ENCODE measurements at regions not wholly inside any gene's neighbourhood (a gene's known extent, or its start where the extent isn't known, plus 50 kb on each side); places are given as distances from the start of the nearest gene placed in this dataset.

DNA sequence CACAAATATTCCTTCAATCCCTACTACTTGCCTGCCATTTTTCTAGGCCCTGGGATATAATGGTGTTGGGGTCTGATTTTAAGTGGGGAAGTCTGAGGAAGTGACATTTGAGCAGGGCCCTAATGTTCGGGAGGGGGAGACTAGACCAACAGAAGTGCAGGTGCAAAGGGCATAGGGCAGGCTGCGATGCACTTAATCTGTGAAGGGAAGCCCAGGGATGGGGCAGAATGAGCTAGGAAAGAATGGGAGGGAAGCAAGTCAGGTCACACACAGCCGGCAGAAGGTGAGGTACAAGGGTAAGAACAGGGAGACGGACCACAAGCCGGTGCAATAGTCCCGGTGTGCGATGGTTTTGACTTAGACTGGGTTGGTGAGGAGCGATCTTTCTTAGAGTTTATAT, 146.8 kb downstream of the UNC5CL start:
- Histone ChIP-seq H3K4me3 (replicated peaks in 1 of 3; ENCODE audit: insufficient read depth in 1 of 3, low read depth in 2 of 3, low read length in 3 of 3) (no peak overlapping the region), H4K20me1 (ENCODE audit: insufficient read depth, low read length) (no peaks in the 10 kb centered on the region), H2AFZ (ENCODE audit: low read length) (no peak overlapping the region), H3K4me2 (ENCODE audit: low read depth, low read length) (peak overlapping the region; percentile 40), H3K36me3 (replicated peaks in 1 of 2; ENCODE audit: control insufficient read depth in 1 of 2, insufficient read depth in 2 of 2, low read length in 2 of 2) (no peaks in the 10 kb centered on the region), H3K4me1 (ENCODE audit: insufficient read depth, low read length) (peaks cover 87% of the 10 kb centered on the region), H3K79me2 (ENCODE audit: insufficient read depth, low read length) (no peaks in the 10 kb centered on the region), H3K9me3 (ENCODE audit: low read length) (no peaks in the 10 kb centered on the region), H3K27ac (ENCODE audit: extremely low read length, insufficient read depth, low read length) (no peak overlapping the region), H3K27me3 (ENCODE audit: control insufficient read depth in 1 of 2, insufficient read depth in 2 of 2, low read length in 2 of 2) (peaks cover 2 to 12% of the 10 kb centered on the region in 2 experiments; a peak in 2 of 5 replicates), H3K9ac (ENCODE audit: insufficient read depth, low read depth, low read length) (no peak overlapping the region)
- FAIRE-seq (peak; percentile 63), DNase-seq (ENCODE audit: low spot score) (no peak), ATAC-seq (peak; percentile 28)
- intact Hi-C loops (cut with micrococcal nuclease; ENCODE audit: unreplicated experiment) = no loop called here
- 31% methylated on average over 8 of the region's 8 CpGs for WGBS (ENCODE audit: low lambda C conversion rate)
- CTCF ChIA-PET (ENCODE audit: low intra/inter-chr PET ratio, low total read pairs) = no interaction called here
- POLR2A ChIA-PET = no interaction called here
- in situ Hi-C loops (cut with HindIII; ENCODE audit: extremely low pct_ligation_motif_present, low pct_unique_long_range_greater_than_20kb) = no loop called here
- no TSS peak for BruUV-seq (replicated peaks)
- TF ChIP-seq ZNF383 (CRISPR knock-in tag; IDR thresholded peaks at IDR 0.05; ENCODE audit: borderline replicate concordance) (no peak), NR2C2 (CRISPR knock-in tag; IDR thresholded peaks at IDR 0.05; ENCODE audit: borderline replicate concordance) (peak; percentile 39; the same call in 1 of the 2 replicates), MEIS1 (CRISPR knock-in tag; IDR thresholded peaks at IDR 0.05; ENCODE audit: borderline replicate concordance) (0 out of 2 replicates have a peak, but pooled peaks have one; percentile 36), ZNF431 (CRISPR knock-in tag; IDR thresholded peaks at IDR 0.05; ENCODE audit: borderline replicate concordance, low read depth) (peak; percentile 63; the same call in 1 of the 2 replicates), SIX1 (CRISPR knock-in tag; IDR thresholded peaks at IDR 0.05; ENCODE audit: borderline replicate concordance) (0 out of 2 replicates have a peak, but pooled peaks have one; percentile 20), HNF4G (IDR thresholded peaks at IDR 0.05; ENCODE audit: borderline replicate concordance, low read depth, low read length) (peak; percentile 76), HNF4G (CRISPR knock-in tag; IDR thresholded peaks at IDR 0.05; ENCODE audit: borderline replicate concordance, low read depth) (no peak), ZFX (CRISPR knock-in tag; IDR thresholded peaks at IDR 0.05; ENCODE audit: low read depth) (peak; percentile 40; the same call in 1 of the 2 replicates), ZNF17 (CRISPR knock-in tag; IDR thresholded peaks at IDR 0.05) (no peak), PRMT3 (CRISPR knock-in tag; IDR thresholded peaks at IDR 0.05; ENCODE audit: borderline replicate concordance, low read depth) (no peak), SOX6 (IDR thresholded peaks at IDR 0.05) (no peak), SOX6 (CRISPR knock-in tag; IDR thresholded peaks at IDR 0.05) (peak; percentile 34; the same call in 1 of the 2 replicates), ZMYM3 (CRISPR knock-in tag; IDR thresholded peaks at IDR 0.05) (peak; percentile 56; the same call in 1 of the 2 replicates), HNF4A (CRISPR knock-in tag; IDR thresholded peaks at IDR 0.05) (peak; percentile 80)
- TF ChIP-seq, protein P1, sequence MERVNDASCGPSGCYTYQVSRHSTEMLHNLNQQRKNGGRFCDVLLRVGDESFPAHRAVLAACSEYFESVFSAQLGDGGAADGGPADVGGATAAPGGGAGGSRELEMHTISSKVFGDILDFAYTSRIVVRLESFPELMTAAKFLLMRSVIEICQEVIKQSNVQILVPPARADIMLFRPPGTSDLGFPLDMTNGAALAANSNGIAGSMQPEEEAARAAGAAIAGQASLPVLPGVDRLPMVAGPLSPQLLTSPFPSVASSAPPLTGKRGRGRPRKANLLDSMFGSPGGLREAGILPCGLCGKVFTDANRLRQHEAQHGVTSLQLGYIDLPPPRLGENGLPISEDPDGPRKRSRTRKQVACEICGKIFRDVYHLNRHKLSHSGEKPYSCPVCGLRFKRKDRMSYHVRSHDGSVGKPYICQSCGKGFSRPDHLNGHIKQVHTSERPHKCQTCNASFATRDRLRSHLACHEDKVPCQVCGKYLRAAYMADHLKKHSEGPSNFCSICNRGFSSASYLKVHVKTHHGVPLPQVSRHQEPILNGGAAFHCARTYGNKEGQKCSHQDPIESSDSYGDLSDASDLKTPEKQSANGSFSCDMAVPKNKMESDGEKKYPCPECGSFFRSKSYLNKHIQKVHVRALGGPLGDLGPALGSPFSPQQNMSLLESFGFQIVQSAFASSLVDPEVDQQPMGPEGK (CRISPR knock-in tag; IDR thresholded peaks at IDR 0.05) = peak; percentile 24; the same call in 1 of the 2 replicates
- TF ChIP-seq, protein P2, sequence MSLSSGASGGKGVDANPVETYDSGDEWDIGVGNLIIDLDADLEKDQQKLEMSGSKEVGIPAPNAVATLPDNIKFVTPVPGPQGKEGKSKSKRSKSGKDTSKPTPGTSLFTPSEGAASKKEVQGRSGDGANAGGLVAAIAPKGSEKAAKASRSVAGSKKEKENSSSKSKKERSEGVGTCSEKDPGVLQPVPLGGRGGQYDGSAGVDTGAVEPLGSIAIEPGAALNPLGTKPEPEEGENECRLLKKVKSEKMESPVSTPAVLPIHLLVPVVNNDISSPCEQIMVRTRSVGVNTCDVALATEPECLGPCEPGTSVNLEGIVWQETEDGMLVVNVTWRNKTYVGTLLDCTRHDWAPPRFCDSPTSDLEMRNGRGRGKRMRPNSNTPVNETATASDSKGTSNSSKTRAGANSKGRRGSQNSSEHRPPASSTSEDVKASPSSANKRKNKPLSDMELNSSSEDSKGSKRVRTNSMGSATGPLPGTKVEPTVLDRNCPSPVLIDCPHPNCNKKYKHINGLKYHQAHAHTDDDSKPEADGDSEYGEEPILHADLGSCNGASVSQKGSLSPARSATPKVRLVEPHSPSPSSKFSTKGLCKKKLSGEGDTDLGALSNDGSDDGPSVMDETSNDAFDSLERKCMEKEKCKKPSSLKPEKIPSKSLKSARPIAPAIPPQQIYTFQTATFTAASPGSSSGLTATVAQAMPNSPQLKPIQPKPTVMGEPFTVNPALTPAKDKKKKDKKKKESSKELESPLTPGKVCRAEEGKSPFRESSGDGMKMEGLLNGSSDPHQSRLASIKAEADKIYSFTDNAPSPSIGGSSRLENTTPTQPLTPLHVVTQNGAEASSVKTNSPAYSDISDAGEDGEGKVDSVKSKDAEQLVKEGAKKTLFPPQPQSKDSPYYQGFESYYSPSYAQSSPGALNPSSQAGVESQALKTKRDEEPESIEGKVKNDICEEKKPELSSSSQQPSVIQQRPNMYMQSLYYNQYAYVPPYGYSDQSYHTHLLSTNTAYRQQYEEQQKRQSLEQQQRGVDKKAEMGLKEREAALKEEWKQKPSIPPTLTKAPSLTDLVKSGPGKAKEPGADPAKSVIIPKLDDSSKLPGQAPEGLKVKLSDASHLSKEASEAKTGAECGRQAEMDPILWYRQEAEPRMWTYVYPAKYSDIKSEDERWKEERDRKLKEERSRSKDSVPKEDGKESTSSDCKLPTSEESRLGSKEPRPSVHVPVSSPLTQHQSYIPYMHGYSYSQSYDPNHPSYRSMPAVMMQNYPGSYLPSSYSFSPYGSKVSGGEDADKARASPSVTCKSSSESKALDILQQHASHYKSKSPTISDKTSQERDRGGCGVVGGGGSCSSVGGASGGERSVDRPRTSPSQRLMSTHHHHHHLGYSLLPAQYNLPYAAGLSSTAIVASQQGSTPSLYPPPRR (CRISPR knock-in tag; IDR thresholded peaks at IDR 0.05; ENCODE audit: borderline replicate concordance) = 0 out of 2 replicates have a peak, but pooled peaks have one; percentile 19
